Muscle of leg (tissue), 3 donors: ENCODE measurements at regions not wholly inside any gene's neighbourhood (a gene's known extent, or its start where the extent isn't known, plus 50 kb on each side); places are given as distances from the start of the nearest gene placed in this dataset.

ENCODE experiments used
- DNase-seq: peaks from one replicate; pipeline ENCODE4 v3.0.0; 2013
- H3K27ac ChIP-seq: one replicate; pipeline ENCODE4 v1.5.1; 2013; ENCODE audit warnings: mild to moderate bottlenecking, low read length, control low read depth
- H3K27me3 ChIP-seq: one replicate; pipeline ENCODE4 v1.6.1; 2013; ENCODE audit warnings: low read length; ENCODE audit not compliant: control insufficient read depth, insufficient read depth
- H3K36me3 ChIP-seq: one replicate; pipeline ENCODE4 v1.6.1; 2013; ENCODE audit warnings: low read length; ENCODE audit not compliant: control insufficient read depth, insufficient read depth
- H3K4me1 ChIP-seq: one replicate; pipeline ENCODE4 v1.6.1; 2013; ENCODE audit warnings: low read length; ENCODE audit not compliant: control insufficient read depth, insufficient read depth
- H3K4me3 ChIP-seq: one replicate; pipeline ENCODE4 v1.5.1; 2013; ENCODE audit warnings: low read length, control low read depth
- H3K9me3 ChIP-seq: replicated peaks from 2 replicates; pipeline ENCODE4 v1.6.1; 2013; ENCODE audit warnings: low read depth, low read length; ENCODE audit not compliant: control insufficient read depth
- WGBS: methylation state at CpG from one replicate; pipeline ENCODE4 v1.1.5; 2013; ENCODE audit warnings: missing lambda C conversion rate; ENCODE audit not compliant: insufficient coverage; 5-methylcytosine and 5-hydroxymethylcytosine counted together

DNA sequence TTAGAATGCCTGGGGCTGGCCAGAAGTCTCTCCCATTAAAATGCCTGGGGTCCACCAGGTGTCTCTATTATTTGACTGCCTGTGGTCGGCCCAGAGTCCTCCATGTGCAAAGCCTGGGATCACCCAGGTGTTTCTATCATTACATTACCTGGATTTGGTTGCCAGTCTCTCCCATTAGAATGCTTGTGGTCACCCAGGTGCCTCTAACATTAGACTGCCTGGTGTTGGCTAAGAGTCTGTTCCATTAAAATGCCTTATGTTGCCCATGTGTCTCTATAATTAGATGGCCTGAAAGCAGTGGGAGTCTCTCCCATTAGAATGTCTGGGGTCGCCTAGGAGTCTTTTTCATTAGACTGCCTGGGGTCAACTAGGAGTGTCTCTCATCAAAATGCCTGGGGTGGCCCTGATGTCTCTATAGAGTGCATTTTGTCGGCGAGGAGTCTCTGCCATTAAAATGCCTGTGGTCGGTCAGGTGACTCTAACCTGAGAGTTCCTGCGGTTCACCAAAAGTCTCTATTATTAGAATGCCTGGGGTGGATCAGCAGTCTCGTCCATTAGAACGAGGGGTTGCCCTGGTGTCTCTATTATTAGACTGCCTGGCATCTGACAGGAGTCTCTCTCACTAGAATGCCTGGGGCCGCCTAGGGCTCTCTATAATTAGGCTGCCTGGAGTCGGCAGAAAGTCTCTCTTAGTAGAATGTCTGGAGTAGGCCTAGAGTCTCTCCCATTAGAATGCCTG lies 1540.5 kb downstream of the UQCRFS1 start:
- H3K9me3 ChIP-seq, result peaks cover 66% of the 10 kb centered on the region
- 67% methylated on average over 3 of the region's 10 CpGs for WGBS
- no peak for DNase-seq

DNA sequence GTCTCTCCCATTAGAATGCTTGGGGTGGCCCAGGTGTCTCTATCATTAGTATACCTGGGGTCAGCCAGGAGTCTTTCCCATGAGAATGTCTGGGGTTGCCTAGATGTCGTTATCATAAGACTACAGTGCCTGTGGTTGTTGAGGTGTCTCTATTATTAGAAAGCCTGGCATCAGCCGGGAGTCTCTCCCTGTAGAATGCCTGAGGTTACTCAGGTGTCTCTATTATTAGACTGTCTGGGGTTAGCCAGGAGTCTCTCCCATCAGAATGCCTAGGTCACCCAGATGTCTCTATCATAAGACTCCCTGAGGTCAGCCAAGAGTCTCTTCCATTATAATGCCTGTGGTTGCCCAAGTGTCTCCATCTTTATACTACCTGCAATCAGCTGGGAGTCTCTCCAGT lies 1541.1 kb downstream of the UQCRFS1 start:
- Histone ChIP-seq H3K36me3 (no peaks in the 10 kb centered on the region), H3K9me3 (peaks cover 64% of the 10 kb centered on the region), H3K4me1 (no peaks in the 10 kb centered on the region), H3K27me3 (no peaks in the 10 kb centered on the region), H3K27ac (no peak overlapping the region), H3K4me3 (no peak overlapping the region)
- WGBS, result no CpG with 5 or more reads among the region's 2 CpGs
- DNase-seq, result no peak

More for the DNA sequence above, 1540.5 kb downstream of the UQCRFS1 start:
- Histone ChIP-seq H3K4me3 (no peak overlapping the region), H3K27ac (no peak overlapping the region), H3K27me3 (no peaks in the 10 kb centered on the region), H3K4me1 (no peaks in the 10 kb centered on the region), H3K36me3 (no peaks in the 10 kb centered on the region)

DNA sequence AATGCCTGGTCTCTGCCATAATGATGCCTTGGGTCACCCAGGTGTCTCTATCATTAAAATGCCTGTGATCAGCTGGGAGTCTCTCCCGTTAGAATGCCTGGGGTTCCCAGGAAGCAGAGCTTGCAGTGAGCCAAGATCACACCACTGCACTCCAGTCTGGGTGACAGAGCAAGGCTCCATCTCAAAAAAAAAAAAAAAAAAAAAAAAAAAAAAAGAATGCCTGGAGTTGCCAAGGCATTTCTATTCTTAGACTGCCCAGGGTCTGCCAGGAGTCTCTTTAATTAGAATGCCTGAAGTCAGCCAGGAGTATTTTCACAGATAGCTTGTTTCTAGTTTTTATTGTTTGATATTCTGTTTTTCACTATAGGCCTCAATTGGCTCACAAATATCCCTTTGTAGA lies 1552.5 kb downstream of the UQCRFS1 start:
- no peak overlapping the region for H3K27ac ChIP-seq
- H3K4me1 ChIP-seq, result no peaks in the 10 kb centered on the region
- WGBS, result 14% methylated on average over 1 of the region's 1 CpG
- H3K9me3 ChIP-seq, result peaks cover 37% of the 10 kb centered on the region
- DNase-seq, result no peak
- no peaks in the 10 kb centered on the region for H3K27me3 ChIP-seq
- H3K36me3 ChIP-seq, result no peaks in the 10 kb centered on the region
- no peak overlapping the region for H3K4me3 ChIP-seq

DNA sequence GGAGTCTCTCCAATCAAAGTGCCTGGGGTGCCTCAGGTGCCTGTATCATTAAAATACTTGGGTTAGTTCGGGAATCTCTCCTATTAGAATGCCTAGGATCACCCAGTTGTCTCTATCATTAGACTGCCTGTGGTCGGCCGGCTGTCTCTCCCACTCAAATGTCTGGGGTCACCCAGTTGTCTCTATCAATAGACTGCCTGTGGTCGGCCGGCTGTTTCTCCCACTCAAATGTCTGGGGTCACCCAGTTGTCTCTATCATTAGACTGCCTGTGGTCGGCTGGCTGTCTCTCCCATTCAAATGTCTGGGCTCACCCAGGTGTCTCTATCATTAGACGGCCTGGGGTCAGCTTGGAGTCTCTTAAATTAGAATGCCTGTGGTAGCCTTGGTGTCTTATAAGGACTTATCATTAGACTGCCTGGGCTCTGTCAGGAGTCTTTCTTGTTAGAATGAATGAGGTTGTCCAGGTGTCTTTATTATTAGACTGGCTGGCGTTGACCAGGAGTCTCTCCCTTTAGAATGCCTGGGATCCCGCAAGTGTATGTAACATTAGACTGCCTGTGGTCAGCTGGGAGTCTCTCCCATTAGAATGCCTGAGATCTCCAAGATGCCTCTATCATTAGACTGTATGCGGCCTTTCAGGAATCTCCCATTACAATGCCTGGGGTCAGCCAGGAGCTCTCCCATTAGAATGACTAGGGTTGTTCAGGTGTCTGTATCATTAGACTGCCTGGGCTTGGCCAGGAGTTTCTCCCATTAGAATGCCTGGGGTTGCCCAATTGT lies 1555.5 kb downstream of the UQCRFS1 start:
- Histone ChIP-seq H3K36me3 (no peaks in the 10 kb centered on the region), H3K27ac (no peak overlapping the region), H3K4me1 (no peaks in the 10 kb centered on the region), H3K27me3 (no peaks in the 10 kb centered on the region), H3K4me3 (no peak overlapping the region), H3K9me3 (peaks cover 51% of the 10 kb centered on the region)
- WGBS, result 75% methylated on average over 8 of the region's 10 CpGs
- DNase-seq, result no peak

DNA sequence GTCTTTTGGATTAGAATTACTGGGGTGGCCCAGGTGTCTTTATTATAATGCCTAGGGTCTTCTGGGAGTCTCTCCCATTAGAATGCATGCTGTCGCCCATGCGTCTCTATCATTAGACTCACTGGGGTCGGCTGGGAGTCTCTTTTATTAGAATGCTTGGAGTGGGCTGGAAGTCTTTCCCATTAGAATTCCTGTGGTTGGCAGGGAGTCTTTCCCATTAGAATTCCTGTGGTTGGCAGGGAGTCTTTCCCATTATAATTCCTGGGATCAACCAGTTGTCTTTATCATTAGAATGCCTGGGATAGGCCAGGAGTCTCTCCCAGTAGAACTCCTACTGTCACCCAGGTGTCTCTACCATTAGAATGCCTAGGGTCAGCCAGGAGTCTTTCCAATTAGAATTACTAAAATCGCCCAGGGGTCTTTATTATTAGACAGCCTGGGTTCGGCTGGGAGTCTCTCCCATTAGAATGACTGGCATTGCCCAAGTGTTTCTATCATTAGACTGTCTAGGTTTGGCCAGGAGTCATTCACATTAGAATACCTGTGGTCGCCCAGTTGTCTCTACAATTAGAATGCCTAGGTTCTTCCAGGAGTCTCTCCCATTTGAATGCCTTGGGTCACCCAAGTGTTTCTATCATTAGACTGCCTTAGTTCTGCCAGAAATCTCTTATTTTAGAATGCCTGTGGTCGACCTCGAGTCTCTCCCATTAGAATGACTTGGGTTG lies 1558.5 kb downstream of the UQCRFS1 start:
- no peaks in the 10 kb centered on the region for H3K36me3 ChIP-seq
- DNase-seq, result no peak
- no peaks in the 10 kb centered on the region for H3K4me1 ChIP-seq
- H3K27me3 ChIP-seq, result no peaks in the 10 kb centered on the region
- no peak overlapping the region for H3K27ac ChIP-seq
- no peak overlapping the region for H3K4me3 ChIP-seq
- WGBS, result 53% methylated on average over 5 of the region's 8 CpGs
- peaks cover 73% of the 10 kb centered on the region for H3K9me3 ChIP-seq

DNA sequence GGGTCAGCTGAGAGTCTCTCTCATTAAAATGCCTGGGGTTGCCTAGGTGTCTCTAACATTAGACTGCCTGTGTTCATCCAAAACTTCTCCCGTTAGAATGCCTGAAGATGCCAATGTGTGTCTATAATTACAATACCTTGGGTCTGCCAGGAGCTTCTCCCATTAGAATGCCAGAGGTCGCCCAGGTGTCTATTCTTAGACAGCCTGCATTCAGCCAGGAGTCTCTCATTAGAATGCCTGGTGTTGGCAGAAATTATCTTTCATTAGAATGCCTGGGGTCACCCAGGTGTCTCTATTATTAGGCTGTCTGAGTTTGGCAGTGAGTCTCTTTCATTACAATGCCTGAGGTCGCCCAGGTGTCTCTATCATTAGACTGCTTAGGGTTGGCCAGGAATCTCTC lies 1560.2 kb downstream of the UQCRFS1 start:
- no peaks in the 10 kb centered on the region for H3K36me3 ChIP-seq
- no peaks in the 10 kb centered on the region for H3K27me3 ChIP-seq
- WGBS, result 60% methylated on average over 2 of the region's 3 CpGs
- H3K4me3 ChIP-seq, result no peak overlapping the region
- H3K27ac ChIP-seq, result no peak overlapping the region
- DNase-seq, result no peak
- H3K4me1 ChIP-seq, result no peaks in the 10 kb centered on the region
- H3K9me3 ChIP-seq, result peaks cover 73% of the 10 kb centered on the region

DNA sequence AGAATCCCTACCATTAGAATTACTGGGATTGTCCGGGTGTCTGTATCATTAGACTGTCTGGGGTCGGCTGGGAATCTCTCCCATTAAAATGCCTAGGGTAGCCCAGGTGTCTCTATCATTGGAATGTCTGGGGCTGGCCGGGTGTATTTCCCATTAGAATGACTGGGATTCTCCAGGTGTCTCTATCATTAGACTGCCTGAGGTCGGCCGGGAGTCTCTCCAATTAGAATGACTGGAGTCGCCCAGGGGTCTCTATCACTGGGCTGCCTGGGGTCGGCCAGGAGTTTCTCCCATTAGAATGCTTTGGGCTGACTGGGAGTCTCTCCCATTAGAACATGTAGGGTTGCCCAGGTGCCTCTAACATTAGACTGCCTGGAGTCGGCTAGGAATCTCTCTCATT lies 1560.7 kb downstream of the UQCRFS1 start:
- H3K27ac ChIP-seq, result no peak overlapping the region
- DNase-seq, result no peak
- no peaks in the 10 kb centered on the region for H3K27me3 ChIP-seq
- 84% methylated on average over 6 of the region's 8 CpGs for WGBS
- peaks cover 76% of the 10 kb centered on the region for H3K9me3 ChIP-seq
- no peaks in the 10 kb centered on the region for H3K36me3 ChIP-seq
- no peak overlapping the region for H3K4me3 ChIP-seq
- H3K4me1 ChIP-seq, result no peaks in the 10 kb centered on the region

DNA sequence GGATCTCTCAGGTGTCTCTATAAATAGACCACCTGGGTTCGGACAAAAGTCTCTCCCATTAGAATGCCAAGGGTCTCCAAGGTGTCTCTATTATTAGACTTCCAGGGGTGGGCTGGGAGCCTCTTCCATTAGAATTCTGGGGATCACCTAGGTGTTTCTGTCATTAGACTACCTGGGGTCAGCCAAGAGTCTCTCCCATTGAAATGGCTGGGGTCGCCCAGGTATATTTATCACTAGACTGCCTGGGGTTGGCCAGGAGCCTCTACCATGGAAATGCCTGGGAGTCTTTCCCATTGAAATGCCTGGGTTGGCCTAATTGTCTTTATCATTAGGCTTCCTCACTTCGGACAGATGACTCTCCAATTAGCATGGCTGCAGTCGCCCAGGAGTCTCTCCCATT lies 1565.5 kb downstream of the UQCRFS1 start:
- 100% methylated on average over 1 of the region's 4 CpGs for WGBS
- H3K4me1 ChIP-seq, result no peaks in the 10 kb centered on the region
- no peaks in the 10 kb centered on the region for H3K36me3 ChIP-seq
- H3K9me3 ChIP-seq, result peaks cover 50% of the 10 kb centered on the region
- H3K4me3 ChIP-seq, result no peak overlapping the region
- H3K27me3 ChIP-seq, result no peaks in the 10 kb centered on the region
- no peak overlapping the region for H3K27ac ChIP-seq
- no peak for DNase-seq

DNA sequence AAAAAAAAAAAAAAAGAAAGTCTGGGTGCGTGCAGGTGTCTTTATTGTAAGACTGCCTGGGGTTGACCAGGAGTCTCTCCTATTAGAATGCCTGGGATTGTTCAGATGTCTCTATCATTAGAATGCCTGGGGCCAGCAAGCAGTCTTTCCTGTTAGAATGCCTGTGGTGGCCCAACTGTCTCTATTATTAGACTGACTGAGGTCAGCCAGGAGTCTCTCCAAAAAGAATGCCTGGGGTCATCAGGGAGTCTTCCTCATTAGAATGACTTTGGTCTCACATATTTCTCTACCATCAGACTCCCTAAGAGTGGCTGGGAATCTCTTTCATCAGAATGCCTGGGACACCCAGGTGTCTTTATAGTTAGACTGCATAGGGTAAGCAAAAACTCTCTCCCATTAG lies 1577.5 kb downstream of the UQCRFS1 start:
- WGBS, result no CpG with 5 or more reads among the region's 1 CpG
- H3K9me3 ChIP-seq, result peaks cover 33% of the 10 kb centered on the region
- DNase-seq, result no peak

DNA sequence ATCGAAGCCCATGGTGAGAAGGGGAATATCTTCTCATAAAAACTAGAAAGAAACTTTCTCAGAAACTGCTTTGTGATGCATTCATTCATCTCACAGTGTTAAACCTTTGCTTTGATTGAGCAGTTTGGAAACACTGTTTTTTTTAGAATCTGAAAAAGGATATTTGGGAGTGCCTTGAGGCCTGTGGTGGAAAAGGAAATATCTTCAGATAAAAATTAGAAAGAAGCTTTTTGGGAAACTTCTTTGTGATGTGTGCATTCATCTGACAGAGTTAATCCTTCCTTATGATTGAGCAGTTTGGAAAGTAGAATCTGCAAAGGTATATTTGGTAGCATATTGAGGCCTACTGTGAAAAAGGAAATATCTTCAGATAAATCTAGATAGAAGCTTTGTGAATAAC lies 1594.9 kb downstream of the UQCRFS1 start:
- DNase-seq, result no peak
- peaks cover 29% of the 10 kb centered on the region for H3K9me3 ChIP-seq
- H3K27me3 ChIP-seq, result no peaks in the 10 kb centered on the region
- H3K36me3 ChIP-seq, result no peaks in the 10 kb centered on the region
- H3K4me1 ChIP-seq, result no peaks in the 10 kb centered on the region
- no peak overlapping the region for H3K4me3 ChIP-seq
- H3K27ac ChIP-seq, result no peak overlapping the region
- no CpG with 5 or more reads among the region's 1 CpG for WGBS

More for the DNA sequence above, 1577.5 kb downstream of the UQCRFS1 start:
- H3K36me3 ChIP-seq, result no peaks in the 10 kb centered on the region
- H3K4me1 ChIP-seq, result no peaks in the 10 kb centered on the region
- no peak overlapping the region for H3K27ac ChIP-seq
- no peaks in the 10 kb centered on the region for H3K27me3 ChIP-seq
- H3K4me3 ChIP-seq, result no peak overlapping the region
